Sigmoid colon (tissue), 6 donors: ENCODE measurements at regions not wholly inside any gene's neighbourhood (a gene's known extent, or its start where the extent isn't known, plus 50 kb on each side); places are given as distances from the start of the nearest gene placed in this dataset.

ENCODE experiments used
- DNase-seq: peaks from one replicate; pipeline ENCODE4 v3.0.0-alpha.2; 2019
- H3K27ac ChIP-seq, 4 donors: fragments of 200-600 bp; sonication (generic); one replicate each; pipeline ENCODE4 v1.5.1; 2016 to 2019; ENCODE audit warnings: mild to moderate bottlenecking in 1 of 4
- H3K27me3 ChIP-seq, 3 donors: fragments of 200-600 bp; sonication (generic); one replicate each; pipeline ENCODE4 v1.5.1; 2019; ENCODE audit warnings: mild to moderate bottlenecking in 1 of 3
- H3K36me3 ChIP-seq, 4 donors: fragments of 200-600 bp; sonication (generic); one replicate each; pipeline ENCODE4 v1.5.1; 2016 to 2019
- H3K4me1 ChIP-seq, 4 donors: fragments of 200-600 bp; sonication (generic); one replicate each; pipeline ENCODE4 v1.5.1; 2017 to 2019
- H3K4me3 ChIP-seq, 4 donors: fragments of 200-600 bp; sonication (generic); one replicate each; pipeline ENCODE4 v1.5.1; 2017 to 2019; ENCODE audit warnings: mild to moderate bottlenecking in 2 of 4, moderate library complexity in 1 of 4
- H3K9me3 ChIP-seq, 4 donors: fragments of 200-600 bp in 3 of 4; sonication (generic) in 3 of 4; one replicate each; pipeline versions ENCODE4 v1.5.1 to v1.6.1; 2013 to 2019
- CTCF ChIP-seq, 4 experiments: fragments of 450-650 bp in 3 of 4; fragments of 200-600 bp in 1 of 4; IDR thresholded peaks; one replicate each; pipeline ENCODE4 v1.5.1; 2016 to 2019; ENCODE audit warnings: antibody characterized with exemption in 4 of 4, mild to moderate bottlenecking in 3 of 4, moderate library complexity in 2 of 4
- EP300 ChIP-seq, 4 donors: sonication (generic); formaldehyde crosslinking; IDR thresholded peaks; one replicate each; pipeline ENCODE4 v1.6.1; 2017; ENCODE audit warnings: antibody characterized with exemption in 4 of 4
- POLR2A ChIP-seq, 2 donors: fragments of 450-650 bp; IDR thresholded peaks; one replicate each; pipeline ENCODE4 v1.6.1; 2016; ENCODE audit warnings: antibody characterized with exemption in 2 of 2, mild to moderate bottlenecking in 2 of 2, moderate library complexity in 2 of 2
- POLR2AphosphoS5 ChIP-seq, 4 donors: sonication (generic); formaldehyde crosslinking; IDR thresholded peaks; one replicate each; pipeline ENCODE4 v1.6.1; 2017; ENCODE audit warnings: antibody characterized with exemption in 4 of 4
- WGBS, 2 donors: extraction: QIAGEN DNeasy Blood & Tissue Kit; methylation state at CpG; one replicate each; pipeline ENCODE4 v1.1.7; 2013; 5-methylcytosine and 5-hydroxymethylcytosine counted together
- intact Hi-C: fragments of 100-400 bp; cut with DNase I; formaldehyde crosslinking; loops from one replicate; pipeline ENCODE4 v1.15.1; 2023
- donor health status: healthy with polysubstance abuse.
- donor health status: healthy.

- Histone ChIP-seq H3K9me3 (no peaks in the 10 kb centered on the region), H3K36me3 (no peaks in the 10 kb centered on the region), H3K4me1 (peaks cover 0 to 18% (median under 1%) of the 10 kb centered on the region in 4 donors), H3K4me3 (no peak overlapping the region), H3K27ac (no peak overlapping the region), H3K27me3 (no peaks in the 10 kb centered on the region)
- WGBS, 2 donors, result 44 to 77% methylated on average over 2 of the region's 2 CpGs
- TF ChIP-seq POLR2A (IDR thresholded peaks at IDR 0.05), result no peak
- TF ChIP-seq POLR2AphosphoS5 (IDR thresholded peaks at IDR 0.05), result no peak
- TF ChIP-seq EP300 (IDR thresholded peaks at IDR 0.05), result no peak
- TF ChIP-seq CTCF (IDR thresholded peaks at IDR 0.05), result no peak
- intact Hi-C loops, result no loop called here
- no peak for DNase-seq
Observed at GRCh38 chr5:6904860-6905259, 191.6 kb downstream of the TENT4A start.

- no peaks in the 10 kb centered on the region for H3K36me3 ChIP-seq
- H3K27me3 ChIP-seq, result no peaks in the 10 kb centered on the region
- no peak for DNase-seq
- WGBS, 2 donors, result 84 to 90% methylated on average over 8 of the region's 8 CpGs
- no peak for TF ChIP-seq POLR2A (IDR thresholded peaks at IDR 0.05)
- no peak for TF ChIP-seq EP300 (IDR thresholded peaks at IDR 0.05)
- no peak for TF ChIP-seq POLR2AphosphoS5 (IDR thresholded peaks at IDR 0.05)
- no peak for TF ChIP-seq CTCF (IDR thresholded peaks at IDR 0.05)
- H3K27ac ChIP-seq, result no peak overlapping the region
- intact Hi-C loops, result no loop called here
- peaks cover 0 to 20% (median 3%) of the 10 kb centered on the region in 4 donors for H3K4me1 ChIP-seq
- no peak overlapping the region for H3K4me3 ChIP-seq
- H3K9me3 ChIP-seq, result no peaks in the 10 kb centered on the region
Observed at GRCh38 chr5:6905423-6905822, 192.2 kb downstream of the TENT4A start.

- DNase-seq, result no peak
- Histone ChIP-seq H3K4me1 (peaks cover 0 to 25% (median 6%) of the 10 kb centered on the region in 4 donors), H3K9me3 (no peaks in the 10 kb centered on the region), H3K27me3 (no peaks in the 10 kb centered on the region), H3K4me3 (no peak overlapping the region), H3K36me3 (no peaks in the 10 kb centered on the region), H3K27ac (no peak overlapping the region)
- 85 to 87% methylated on average over 5 of the region's 5 CpGs for WGBS, 2 donors
- no peak for TF ChIP-seq POLR2A (IDR thresholded peaks at IDR 0.05)
- no peak for TF ChIP-seq CTCF (IDR thresholded peaks at IDR 0.05)
- no peak for TF ChIP-seq EP300 (IDR thresholded peaks at IDR 0.05)
- no peak for TF ChIP-seq POLR2AphosphoS5 (IDR thresholded peaks at IDR 0.05)
- intact Hi-C loops, result no loop called here
Observed at GRCh38 chr5:6905883-6906282, 192.7 kb downstream of the TENT4A start.

- no peak for DNase-seq
- TF ChIP-seq POLR2AphosphoS5 (IDR thresholded peaks at IDR 0.05) (no peak), EP300 (IDR thresholded peaks at IDR 0.05) (no peak), POLR2A (IDR thresholded peaks at IDR 0.05) (no peak), CTCF (IDR thresholded peaks at IDR 0.05) (no peak)
- Histone ChIP-seq H3K4me3 (no peak overlapping the region), H3K36me3 (no peaks in the 10 kb centered on the region), H3K9me3 (no peaks in the 10 kb centered on the region), H3K27me3 (no peaks in the 10 kb centered on the region), H3K27ac (no peak overlapping the region), H3K4me1 (peaks cover 0 to 33% (median 14%) of the 10 kb centered on the region in 4 donors)
- 79 to 82% methylated on average over 8 of the region's 8 CpGs for WGBS, 2 donors
- intact Hi-C loops, result no loop called here
Observed at GRCh38 chr5:6907320-6907918, 194.2 kb downstream of the TENT4A start.

GRCh38 chr5:6909901-6910300 is 196.7 kb downstream of the TENT4A start:
- Histone ChIP-seq H3K4me3 (no peak overlapping the region), H3K27ac (peak overlapping the region in 3 of 4 donors; percentile 66 to 76 (median 68)), H3K9me3 (no peaks in the 10 kb centered on the region), H3K4me1 (peaks cover 0 to 52% (median 22%) of the 10 kb centered on the region in 4 donors), H3K27me3 (no peaks in the 10 kb centered on the region), H3K36me3 (no peaks in the 10 kb centered on the region)
- no peak for TF ChIP-seq POLR2AphosphoS5 (IDR thresholded peaks at IDR 0.05)
- TF ChIP-seq POLR2A (IDR thresholded peaks at IDR 0.05), result no peak
- TF ChIP-seq EP300 (IDR thresholded peaks at IDR 0.05), result no peak
- no peak for TF ChIP-seq CTCF (IDR thresholded peaks at IDR 0.05)
- 72 to 89% methylated on average over 4 of the region's 4 CpGs for WGBS, 2 donors
- no peak for DNase-seq
- intact Hi-C loops, result no loop called here
